GM20431 (cell line): ENCODE measurements at regions not wholly inside any gene's neighbourhood (a gene's known extent, or its start where the extent isn't known, plus 50 kb on each side); places are given as distances from the start of the nearest gene placed in this dataset.

ENCODE experiments used
- in situ Hi-C: fragments of 300-500 bp; cut with MseI, MboI; formaldehyde crosslinking; loops from one replicate; pipeline ENCODE4 v1.15.0; 2020; ENCODE audit warnings: low sequenced_read_pairs; ENCODE audit not compliant: unreplicated experiment

DNA sequence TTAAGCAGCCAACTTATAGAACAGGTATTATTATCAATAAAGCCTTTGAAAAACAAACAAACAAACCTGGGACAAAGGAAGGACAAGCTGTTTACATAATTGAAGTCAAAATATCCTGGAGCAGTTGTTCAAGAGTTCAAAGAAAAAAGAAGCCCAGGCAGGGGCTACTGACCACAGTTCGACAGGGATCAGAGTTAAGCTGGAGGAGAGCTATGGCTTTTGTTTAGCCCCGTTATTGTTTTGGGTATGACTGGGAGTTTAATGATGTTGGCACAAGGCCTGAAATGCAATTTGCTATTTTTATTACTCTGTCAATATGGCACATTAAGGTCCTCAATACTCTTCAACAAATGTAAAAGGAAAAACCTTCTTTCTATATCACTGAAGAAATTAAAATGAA, 624.4 kb upstream of the KLHL1 start:
- in situ Hi-C loops, result no loop called here

DNA sequence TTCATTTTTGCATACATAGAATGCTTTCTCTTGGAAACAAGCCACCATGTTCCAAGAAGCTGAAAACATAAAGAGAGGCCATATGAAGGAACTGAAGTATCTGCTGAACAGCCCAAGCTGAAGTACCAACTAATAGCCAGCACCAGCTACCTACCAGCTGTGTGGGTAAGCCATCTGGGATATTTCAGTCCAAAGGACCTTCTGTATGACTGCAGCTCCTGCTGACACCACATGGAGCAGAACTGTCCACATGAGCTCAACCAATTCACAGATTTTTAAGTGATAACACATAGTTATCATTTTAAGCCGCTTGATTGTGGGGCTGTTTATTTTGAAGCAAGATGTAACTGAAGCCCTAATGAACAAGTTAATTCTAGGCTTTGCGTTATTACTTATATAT, 621.1 kb upstream of the KLHL1 start:
- in situ Hi-C loops, result no loop called here

DNA sequence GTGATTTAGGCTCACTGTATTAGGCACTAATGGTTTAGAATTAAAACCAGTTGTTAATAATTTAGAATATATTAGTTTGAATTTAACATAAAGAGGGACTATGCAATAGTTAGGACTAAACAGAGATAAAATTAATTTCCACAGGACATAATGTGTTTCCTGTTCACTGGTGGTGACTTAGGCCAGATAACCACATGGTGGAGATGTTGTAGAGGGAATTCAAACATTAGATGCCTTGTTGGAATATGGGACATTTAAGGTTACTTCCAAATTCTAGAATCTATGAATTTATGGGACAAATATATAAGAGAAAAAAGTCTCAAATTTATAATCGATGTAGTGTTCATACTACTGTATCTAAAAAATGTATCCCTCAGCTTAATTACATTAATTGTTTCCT, 615.5 kb upstream of the KLHL1 start:
- in situ Hi-C loops, result no loop called here

DNA sequence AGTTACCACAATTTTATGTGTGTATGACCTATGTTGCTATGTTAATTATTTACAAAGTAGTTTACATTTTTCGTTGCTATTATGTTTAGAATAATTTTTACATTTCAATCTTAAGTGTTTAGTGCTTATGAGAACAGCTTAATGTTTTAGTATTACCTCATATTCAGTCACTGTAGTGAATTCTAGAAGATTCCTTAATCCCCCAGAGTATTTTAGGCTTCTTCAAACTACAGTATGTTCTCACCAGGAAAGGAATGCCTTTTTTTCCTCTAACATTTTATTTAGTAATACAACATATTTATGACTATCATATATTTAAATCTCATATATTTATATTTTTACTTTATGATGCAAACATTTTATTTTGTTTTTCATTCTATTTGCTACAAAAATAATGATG, 612.1 kb upstream of the KLHL1 start:
- in situ Hi-C loops, result no loop called here

DNA sequence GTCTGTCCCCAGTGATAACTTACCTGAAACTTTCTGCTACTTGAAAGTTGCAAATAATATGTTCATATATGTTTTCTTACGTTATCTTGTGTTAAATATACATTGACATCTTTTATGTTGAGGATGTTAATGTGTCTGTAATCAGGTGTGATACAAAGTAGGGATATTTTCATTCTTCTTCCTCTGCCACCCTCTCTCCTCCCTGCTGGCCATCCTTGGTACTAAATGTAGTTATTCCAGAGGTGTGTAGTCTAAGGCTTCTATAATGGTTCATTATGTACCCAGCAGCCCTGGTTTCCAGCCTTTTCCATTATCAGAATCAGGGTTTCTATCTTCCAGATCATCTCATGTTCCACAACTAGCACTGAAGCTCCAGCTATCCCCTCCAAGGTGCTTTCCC, 606.7 kb upstream of the KLHL1 start:
- in situ Hi-C loops, result no loop called here

DNA sequence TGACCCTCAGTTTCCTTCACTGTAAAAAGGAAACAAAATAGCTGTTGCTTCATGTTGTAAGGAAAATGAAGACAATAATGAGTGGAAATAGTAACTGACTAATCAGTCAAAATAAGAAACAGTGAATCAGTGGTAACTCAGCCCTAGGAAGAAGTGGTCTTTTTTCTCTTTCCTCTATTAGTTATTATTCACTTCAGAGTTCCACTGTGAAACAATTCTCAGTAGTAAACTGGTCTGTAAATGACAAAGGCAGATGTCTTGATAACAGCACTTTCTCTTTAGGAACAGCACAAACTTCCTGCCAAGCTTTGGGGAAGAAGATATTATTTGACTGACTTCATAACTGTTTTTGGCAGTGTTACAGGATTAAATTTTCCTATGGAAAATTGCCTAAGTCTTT, 600.5 kb upstream of the KLHL1 start:
- in situ Hi-C loops, result no loop called here

DNA sequence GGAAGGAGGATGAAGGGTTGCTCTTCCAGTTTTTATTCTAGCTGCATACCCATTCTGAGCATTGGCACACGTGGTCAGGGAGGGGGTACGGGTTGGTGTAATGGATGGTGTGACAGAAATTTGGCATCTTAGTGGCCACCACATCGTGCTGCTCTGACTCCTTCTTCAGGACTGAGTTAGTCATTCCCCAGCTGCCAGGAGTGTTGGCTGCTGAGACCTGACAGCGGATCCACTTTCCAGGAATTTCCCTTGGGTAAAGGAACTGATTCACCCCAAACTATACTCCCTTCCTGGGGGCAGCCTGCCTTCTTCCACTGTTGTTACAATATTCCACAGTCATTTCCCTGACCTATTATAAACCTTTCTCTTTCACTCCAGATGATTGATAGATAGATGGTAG, 595.5 kb upstream of the KLHL1 start:
- in situ Hi-C loops, result no loop called here

DNA sequence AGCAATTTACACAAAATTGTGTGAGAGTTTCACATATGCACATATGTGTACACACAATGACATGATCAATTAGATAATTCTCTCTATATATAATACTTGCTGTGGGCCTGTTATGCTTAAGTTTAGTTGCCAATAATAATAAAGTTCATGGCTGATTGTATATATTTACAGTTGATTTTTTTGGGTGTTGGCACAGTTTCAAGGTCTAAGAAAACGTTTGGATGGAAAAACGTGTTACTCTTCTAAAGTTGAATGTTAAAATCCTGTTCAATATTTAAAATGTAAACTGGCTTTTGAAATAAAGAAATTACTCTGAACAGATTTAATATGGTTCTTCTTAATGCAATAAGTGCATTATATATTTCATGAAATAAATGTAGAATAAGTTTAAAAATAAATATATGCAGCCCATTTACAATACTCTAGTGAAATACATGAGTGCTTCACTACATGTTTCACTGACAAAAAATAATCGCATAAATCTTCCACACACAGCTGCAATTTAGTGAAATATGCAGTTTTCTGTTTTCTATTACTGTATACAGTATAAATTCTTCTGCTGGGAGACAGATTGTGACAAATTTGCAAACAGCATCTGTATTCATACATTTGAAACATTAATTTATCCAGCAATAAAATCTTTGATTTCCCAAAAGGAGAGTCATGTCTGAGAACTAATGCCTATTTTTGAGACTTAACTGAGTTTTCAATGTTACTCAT, 586.9 kb upstream of the KLHL1 start:
- in situ Hi-C loops, result no loop called here

DNA sequence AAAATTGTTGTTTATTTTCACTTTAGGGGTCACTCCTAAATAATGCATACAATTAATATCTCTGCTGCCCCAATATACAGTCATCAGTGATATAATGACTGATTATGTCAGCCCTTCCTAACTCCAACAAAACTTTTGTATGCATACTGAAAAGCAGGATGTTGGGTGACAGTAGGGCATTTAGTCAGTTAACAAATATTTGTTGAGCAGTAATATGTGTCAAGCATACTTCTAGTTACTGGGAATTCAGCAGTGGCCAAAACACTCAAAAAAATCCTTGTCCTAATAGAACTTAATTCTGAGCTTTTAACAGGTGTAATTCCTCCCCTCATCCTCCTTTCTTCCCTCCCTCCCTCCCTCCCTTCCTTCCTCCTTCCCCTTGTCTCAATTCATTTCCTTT, 560.7 kb upstream of the KLHL1 start:
- in situ Hi-C loops, result no loop called here

DNA sequence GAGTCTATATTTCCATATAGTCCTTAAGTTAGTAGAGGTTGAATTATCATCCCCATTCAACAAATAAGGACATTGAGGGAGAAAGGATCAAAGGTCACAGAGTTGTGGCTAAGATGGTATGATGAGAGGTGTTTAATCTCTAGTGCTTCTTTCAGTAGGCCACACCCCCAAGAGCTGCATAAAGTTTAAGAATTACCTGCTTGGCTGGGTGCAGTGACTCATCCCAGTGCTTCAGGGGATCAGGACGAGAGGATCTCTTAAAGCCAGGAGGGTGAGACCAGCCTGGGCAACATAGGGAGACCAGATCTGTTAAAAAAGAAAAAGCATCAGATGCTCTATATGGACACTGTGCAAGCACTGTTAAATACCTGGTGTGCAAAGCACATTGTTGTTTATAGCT, 560.0 kb upstream of the KLHL1 start:
- in situ Hi-C loops, result no loop called here

DNA sequence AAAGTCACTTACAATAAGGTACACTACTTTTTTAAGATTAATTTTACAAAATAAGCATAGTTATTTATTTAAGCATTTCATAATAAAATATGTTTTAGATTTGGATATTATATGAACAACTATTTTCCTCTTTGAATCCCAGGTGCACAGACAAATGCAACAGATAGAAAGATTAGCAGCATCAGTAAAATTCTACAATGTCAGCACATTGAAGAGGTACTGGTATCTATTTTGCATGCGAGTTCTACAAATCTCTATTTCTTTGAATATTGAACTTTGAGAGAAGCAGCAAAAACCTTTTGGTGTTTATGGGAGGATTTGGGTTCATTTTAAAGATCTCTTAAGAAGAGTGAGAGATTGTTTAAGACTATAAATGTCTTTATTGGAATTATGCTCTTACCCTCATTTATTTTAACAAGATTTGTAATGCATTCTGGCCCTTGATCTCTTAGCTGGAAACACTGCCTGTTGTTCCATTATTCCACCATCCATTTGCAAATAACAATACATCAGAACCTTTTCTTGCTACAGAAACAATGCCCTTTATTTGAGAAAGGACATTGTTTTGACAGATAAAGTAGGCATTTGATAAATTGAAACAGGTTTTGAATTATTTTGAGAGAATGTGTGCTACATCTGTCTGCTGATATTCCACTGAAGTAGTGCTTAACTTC, 558.8 kb upstream of the KLHL1 start:
- in situ Hi-C loops, result no loop called here

DNA sequence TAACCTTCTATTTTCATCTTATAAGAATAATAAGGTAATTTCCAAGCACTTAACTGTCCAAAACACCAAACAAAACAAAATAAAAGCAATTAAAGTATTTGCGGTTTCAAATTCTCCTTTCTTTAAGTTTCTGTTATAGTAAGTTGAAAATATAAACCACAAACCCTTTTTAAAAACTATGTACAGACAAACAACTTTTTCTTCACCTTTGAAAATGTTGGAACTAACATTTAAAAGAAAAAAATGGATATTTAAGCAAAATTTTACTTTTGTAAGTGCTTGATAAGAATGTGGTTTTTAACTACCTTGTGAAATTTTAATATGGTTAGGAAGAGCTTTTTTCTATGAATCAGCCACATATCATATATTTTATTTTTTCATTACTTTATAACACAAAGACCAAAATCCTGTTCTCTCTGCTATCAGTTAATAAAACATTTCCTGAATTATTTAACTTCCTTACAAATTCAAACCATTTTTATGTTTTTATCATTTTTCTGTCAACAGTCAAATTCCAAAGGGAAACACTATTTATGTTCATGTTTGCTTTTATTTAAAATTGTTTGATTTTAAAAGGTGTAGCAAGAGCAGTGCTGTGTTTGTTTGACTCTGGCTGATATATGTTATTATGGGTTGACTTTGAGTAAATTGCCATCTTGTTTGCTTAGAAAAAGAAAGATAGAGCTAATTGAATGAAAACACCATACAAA, 554.1 kb upstream of the KLHL1 start:
- in situ Hi-C loops, result no loop called here

DNA sequence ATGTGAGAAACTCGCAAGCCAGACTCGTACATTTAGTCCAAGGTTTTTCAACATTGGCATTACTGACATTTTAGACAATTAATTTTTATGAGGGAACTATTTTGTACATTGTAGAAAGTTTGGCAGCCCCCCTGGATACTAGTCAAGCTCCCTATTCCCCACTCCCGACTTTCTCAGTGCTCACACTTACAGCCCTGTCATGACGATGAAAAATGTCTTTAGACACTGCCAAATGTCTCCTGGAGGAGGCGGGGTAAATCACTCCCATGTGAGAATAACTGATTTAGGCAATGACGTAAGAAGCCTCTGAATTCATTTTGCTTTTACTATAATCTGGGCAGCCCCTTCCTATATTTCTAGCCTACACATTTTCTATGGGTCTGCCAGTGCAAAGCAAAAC, 535.8 kb upstream of the KLHL1 start:
- in situ Hi-C loops, result no loop called here

DNA sequence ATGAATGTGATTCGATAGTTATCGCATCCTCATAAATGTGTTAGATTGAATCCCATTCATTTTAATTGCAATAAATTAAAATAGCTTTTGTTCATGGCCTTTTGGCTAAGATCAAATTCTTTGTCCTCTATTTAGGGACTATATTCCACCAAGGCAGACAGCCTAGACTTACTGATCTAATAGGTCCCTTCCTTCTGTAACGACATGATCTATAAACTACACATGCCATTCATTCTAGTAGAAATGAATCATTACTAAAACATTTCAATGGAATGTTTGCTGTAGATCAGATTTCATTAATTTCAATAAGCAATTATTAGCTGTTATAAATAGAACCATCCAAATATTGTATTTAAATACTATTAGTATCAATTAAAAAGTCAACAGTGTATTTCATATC, 526.6 kb upstream of the KLHL1 start:
- in situ Hi-C loops, result no loop called here

DNA sequence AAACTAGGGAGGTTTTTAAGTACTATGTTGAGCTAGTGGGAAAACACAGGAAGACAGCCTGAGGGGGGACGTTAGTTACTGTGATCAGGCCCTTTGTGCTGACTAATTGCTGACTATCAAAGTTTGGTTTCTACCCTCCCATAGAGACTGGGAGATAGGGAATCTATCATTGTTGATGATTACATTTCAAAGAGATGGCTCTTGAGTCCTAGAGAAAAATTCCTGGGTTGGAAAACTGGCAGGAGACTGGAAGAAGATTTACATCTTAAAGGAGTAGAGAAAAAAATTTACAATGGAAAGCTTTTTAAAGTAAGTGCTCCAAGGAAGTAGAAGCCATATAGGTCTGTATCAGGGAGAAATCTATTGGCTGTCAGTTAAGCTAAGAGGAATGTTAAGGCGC, 522.0 kb upstream of the KLHL1 start:
- in situ Hi-C loops, result no loop called here

DNA sequence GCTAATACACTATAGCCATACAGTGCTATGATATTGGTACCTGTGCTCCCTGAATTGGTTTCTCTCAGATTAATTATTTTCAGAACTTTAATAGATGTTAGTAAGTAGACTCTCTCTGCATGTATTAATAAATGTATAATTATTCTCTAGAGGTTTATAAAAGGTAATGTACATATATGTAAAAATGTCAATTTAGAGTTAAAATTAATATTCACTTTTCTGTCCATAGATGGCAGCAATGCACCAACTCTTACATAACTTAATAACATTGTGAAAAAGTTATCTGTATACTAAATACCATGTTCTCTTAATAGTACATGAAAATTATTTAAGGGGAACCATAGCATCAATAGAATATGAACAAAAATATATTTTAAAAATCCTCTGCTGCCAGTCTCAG, 515.0 kb upstream of the KLHL1 start:
- in situ Hi-C loops, result no loop called here

DNA sequence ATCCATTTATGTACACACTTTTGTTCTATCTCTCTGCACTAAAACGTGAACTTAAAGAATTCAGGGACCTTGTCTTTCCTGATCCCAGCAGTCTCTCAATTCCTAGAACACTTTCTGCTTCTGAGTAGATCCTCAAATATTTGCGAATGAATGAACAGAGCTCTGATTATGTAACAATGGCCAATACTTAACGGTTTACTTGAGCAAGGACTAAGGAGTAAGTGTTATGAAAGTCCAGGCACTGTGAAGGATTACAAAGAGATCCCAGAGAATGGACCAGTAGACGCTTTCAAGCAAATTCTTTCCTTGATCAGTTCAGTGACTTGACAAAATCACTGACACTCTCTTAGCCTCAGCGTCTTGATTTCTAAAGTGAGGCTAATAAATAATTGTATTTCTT, 514.5 kb upstream of the KLHL1 start:
- in situ Hi-C loops, result no loop called here

DNA sequence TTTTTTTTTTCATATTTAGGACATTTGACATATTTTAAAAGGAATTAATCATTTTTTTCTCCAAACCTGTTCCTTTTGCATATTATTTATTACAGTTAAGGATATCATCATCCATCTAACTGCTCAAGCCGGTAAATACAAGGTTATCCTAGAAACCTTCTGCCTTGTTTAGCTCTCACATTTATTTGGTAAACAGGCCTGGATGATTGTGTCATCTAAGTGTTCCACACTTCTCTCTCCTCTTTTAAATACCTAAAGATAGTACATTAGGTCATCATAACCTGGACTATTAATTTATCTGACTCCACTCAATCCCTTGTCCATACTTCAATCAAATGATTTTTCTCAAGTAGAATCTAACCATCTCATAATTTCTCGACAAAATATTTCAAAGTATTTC, 511.7 kb upstream of the KLHL1 start:
- in situ Hi-C loops, result no loop called here

DNA sequence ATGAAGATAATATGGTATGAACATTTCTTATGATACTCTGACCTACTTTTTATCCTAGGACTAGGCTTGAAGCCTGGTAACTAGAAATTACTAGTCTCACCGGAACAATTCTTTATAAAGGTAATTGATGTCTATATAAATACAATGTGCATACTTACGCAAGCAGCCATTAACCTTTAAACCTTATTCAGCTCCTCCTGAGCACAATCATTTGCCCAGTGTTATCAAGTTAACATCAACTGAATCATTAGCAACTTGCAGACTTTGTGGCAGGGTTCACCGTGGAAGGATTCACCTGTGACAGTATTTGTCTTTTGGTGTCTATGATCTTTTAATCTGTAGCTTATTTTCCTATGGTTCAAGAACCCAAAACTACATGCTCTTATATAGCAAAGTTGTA, 508.6 kb upstream of the KLHL1 start:
- in situ Hi-C loops, result no loop called here

DNA sequence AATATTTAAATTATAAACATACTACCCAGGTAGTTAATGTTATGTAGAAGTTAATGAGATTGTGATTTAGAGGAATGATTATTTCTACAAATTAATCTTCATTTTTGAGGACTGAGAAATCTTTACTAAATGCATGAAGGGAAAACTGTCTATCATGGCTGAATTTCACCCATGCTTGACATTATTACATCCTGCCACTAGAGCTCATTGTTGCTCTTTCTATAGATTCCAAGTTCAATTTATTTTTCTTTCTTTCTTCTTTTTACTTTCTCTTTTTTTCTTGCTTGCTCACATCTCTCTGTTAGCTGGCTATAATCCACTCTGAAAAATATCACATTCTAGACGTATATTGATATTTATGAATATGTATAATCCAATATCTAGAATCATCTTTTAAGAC, 505.0 kb upstream of the KLHL1 start:
- in situ Hi-C loops, result no loop called here

DNA sequence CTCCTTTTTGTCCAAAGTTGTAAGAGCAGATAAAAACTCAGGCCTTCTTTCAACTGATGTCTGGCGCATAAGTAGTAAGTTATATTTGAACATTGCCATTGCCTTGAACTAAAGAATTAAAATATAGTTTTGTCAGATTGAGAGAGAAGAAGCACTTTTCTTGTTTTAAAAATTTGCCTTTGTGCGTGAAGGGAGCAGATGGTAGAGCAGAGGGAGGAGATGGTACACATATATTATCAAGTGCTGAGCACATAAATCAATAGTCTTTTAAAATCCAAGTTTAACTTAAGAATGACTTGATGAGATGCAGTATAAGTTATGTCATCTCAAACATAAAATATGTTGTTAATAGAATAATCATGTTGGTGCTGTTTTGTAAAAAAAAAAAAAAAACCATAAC, 504.6 kb upstream of the KLHL1 start:
- in situ Hi-C loops, result no loop called here

DNA sequence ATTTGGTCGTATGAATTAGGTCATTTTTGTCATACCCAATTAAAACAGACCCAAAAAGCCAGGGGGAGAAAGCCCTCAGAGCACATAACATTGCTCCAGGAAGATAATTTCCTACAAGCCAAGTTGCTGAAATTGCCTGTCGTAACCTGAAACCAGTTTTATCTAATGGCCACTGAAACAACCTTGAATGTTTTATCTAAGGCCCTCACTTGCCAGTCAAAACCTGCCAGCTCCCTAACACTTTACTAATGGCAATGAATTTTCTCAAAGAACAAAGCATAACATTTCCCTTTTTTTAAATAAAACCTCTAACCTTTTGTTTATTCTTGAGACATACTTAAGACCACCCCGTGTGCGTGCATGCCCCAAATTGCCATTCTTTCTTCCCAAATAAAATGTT, 496.2 kb upstream of the KLHL1 start:
- in situ Hi-C loops, result no loop called here
